Right renal cortex interstitium (tissue), 3 donors: ENCODE measurements at regions not wholly inside any gene's neighbourhood (a gene's known extent, or its start where the extent isn't known, plus 50 kb on each side); places are given as distances from the start of the nearest gene placed in this dataset.

Experiments
- DNase-seq, 3 donors: peaks; one replicate each; pipeline ENCODE4 v3.0.0-alpha.2; 2013; ENCODE audit warnings: low read depth in 3 of 3, low spot score in 2 of 3

DNA sequence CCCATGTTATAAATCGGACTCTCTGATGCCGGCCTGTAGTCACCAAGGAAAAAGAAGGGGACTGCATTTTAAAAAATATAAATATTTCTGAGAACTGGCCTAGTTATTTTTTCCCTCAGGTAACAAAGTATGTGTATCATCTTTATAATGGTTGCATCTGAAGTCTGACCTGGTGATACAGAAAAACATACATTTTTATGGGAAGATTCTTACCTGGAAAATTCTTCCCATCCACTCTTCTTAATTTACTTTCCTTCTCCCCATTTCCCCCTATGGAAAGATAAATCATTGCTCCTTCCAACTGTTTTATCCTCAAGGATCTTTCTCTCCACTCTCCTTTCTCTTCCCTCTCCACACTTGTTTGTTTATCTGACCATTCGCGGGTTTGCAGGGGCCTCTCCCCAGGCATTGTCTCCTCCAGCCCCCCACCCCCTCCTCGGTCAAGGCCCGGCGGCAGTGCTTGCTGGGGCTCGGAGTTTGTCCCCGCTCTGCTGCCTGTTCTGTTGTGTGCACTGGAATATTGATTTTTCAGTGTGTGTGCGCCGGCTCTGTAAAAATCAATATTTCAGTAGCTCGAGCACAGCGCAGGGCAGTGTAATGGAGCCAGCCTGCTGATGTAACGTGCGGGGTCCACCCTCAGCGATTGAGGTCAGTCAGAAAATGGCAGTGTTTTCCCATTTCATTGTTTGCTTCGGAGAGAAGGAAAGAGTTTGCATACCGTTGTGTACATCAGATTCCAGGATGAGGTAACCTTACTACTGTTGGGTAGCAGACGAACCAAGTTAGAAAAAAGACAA is 199.5 kb upstream of the NFE2L3 start:
- no peak for DNase-seq

DNA sequence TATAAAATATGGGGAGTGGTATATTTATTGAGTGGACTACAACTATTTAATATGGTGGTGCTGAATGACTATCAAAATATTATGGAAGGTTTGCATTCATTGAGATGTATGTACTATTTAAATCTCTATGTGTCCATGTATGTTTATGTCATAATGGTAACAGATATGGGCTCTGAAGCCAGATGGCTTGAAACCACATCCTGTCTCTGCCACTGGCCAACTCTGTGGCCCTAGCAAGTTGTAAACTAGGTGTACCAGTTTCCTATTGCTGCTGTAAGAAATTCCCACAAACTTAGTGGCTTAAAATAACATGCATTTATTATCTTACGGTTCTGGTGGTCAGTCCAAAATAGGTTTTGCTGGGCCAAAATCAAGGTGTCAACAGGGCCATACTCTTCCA is 198.1 kb upstream of the NFE2L3 start:
- DNase-seq = no peak

DNA sequence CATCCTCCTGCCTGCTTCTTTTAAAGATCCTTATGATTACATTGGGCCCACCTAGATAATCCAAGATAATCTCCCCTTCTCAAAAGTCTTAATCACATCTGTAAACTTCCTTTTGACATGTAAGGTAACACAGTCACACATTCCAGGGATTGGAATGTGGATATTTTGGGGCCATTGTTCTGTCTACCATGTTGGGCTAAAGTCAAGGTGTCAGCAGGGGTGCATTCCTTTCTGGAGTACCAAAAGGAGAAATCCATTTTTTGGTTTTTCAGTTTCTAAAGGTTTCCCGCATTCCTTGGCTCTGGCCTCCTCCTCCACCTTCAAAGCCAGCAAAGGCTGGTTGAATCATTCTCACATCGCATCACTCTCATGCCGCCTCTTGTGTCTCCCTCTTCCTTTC is 197.6 kb upstream of the NFE2L3 start:
- DNase-seq = no peak

DNA sequence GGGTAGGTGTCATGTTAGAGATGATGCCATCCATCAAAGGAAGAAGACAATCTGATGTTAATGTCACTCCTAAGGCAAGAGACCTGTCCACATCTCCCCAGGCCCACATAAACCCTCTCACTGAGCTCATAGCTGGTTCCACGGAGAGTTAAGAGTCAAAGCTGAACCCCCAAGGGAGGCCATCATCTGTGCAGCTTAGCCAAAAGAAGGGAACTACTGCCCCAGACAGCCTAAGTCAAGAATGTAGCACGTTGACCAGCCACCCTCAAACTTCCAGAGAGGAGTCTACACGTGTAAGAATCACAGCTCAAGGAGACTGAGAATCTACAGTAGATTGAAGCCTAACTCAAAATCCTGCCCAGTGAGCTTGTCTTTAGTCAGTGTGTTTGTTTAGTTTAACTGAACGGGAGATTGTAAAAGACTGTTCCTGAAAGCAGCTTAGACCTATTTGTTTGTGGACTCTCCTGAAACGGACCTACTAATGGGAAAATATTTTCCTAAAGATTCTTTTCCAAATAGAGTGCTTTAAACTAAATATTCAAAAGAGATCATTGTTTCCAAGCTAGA is 192.7 kb upstream of the NFE2L3 start:
- DNase-seq = no peak

DNA sequence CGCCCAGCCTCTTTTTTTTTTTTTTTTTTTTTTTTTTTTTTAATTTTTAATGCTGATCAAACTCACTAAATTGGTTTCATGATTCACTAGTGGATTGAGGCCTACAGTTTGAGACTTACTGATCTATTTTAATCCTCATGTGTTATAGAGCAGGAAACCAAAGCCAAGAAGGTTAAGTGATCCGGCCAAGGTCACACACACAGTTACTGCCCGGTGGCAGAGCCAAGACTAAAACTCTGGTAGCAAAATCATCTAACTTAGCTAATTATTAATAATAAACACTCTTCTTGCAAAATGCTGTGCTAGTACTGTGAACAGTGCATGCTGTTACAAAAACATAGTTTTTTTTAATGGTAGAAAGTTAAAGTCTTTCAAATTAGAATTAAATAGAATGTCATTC is 188.3 kb upstream of the NFE2L3 start:
- DNase-seq = no peak

DNA sequence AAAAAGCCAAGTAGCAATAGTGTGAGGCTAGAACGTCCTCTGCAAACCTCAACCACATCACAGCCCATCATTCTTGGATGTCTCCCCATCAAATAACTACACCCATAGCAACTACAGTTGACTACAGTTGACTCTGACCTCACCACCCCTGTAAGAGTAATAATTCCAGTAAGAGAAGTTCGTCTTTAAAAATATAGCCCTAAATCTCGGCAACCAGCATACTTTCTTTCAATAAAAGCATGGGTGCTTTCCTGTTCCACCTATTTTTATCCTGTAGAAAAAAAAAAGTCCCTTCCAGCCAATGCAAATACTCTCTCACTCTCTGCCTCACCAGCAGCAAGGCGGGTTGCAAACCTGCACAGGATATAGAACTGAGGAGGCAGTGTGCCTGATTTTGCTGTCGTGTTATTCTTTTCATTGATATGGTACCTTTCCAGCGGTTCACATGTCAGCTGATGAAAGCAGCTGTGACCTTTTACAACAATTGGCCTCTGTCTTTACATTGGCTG is 187.5 kb upstream of the NFE2L3 start:
- no peak for DNase-seq

DNA sequence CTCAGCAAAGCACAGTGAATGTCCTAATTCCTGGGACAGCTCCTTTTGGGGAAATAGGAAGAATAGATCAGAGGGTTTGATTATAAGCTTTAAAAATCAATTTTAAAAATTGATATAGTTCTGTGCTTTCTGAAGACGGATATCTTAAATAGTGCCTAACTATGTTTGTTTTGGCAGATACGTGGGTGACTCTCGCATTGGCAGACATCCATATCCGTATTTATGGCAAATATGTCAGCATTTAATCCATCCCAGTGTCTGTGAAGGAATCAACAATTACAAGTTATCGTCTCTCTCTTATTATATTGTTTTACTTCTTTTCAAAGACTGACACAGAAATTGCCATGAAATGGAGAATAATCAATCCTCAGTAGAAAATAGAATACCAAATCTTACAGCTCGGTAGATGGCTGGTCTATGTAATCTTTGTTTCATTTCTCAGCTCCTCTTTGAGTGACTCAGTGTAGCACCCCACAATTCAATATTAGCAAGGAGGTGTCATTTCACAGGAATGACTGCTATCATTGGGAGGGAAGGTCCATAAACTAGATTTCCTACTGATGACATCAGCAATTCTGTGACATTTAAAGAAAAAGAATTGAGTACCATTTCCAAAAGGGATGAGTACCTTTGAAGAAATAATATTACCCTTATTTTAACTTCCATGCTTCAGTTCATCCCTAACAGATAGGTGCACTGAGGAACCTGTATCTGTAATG is 186.4 kb upstream of the NFE2L3 start:
- no peak for DNase-seq

DNA sequence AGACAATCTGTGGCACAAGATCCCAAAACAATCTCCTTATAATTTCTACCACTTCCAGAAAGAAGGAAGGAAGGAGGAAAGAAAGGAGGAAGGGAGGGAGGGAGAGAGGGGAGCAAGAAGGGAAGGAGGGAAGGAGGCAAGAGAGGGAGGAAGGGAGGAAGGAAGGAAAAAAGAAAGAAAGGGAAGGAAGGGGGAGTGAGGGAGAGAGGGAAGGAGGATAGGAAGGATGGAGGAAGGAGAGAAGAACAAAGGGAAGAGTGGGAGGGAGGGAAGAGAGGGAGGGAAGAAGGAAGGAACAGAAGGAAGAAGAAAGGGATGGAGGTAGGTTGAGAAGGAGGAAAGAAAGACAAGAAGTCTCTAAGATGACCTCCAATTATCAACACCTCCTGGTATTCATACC is 185.5 kb upstream of the NFE2L3 start:
- no peak for DNase-seq

DNA sequence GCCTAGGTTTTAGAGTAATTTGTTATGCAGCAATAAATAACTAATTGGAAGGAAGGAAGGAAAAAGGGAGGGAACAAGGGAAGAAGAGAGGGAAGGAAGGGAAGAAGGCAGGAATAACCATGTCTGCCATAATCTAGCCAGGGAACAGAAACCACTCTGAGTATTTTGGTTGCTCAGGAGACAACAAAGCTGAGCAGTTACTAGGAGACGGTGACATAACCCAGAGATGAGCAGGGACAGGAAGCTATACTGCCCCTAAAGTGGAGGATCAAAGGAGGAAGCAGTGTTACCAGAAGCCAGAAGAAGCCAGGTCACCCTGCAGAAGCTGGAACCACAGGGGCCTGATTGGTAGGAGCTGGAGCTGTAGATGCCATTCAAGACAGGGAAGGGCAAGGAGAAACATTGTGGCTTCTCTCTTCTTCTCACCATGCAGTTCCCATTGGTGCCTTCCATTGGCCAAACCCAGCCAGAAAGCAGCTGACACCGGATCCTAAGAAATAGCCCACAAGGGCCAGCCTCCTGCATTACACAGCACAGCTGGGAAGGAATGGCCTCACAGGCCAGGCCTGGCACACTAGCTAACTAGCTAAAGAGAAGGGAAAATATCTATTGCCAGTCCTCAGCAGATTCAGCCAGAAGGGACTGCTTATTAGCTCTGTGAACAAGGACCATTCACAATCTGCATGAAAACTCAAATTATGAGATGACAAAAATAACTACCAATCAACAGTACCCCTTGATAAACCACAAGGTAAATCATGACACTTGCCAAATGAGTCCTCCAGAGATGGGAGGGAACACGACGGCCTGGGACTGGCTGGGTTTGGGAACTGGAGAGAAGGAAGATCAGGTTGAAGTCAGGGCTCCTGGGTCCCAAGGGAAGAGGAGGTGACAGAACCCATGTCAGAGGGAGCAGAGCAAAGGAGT is 184.5 kb upstream of the NFE2L3 start:
- DNase-seq = no peak

DNA sequence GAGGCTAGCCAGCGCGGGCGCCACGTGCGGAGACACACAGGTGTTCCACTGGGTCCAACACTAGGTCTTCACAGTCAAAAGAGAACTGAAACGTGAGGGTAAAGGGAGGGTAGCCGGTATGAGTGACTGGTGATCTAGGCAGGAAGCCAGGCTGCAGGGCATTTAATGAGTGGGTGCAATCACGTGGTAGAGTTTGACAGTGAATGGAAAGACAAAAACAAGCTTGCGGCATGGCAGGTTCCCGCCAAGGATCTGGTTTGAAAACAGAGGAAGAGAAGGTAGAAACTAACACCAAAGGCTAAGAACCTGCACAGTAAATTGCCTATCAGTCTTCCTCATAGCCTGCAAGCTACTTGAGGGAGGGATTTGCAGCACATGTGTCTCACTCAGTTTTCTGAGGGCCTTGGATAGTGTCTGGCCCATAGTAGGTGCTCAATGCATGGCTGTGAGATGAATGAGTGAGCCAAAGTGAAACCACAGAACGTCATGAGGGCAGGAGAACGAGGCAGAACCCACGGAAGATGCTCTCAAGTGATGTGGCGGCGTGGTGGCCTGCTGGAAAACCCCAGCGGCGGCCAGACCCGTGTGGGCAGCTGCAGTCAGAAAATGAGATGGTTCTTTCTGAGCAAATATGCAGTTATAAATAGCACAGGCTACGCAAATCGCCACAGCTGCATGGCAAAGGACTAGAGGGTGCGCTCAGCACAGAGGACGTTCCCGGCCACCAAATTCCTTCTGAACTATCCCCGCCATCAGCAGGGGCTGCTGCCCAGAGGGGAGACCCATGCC is 183.6 kb upstream of the NFE2L3 start:
- DNase-seq = no peak

DNA sequence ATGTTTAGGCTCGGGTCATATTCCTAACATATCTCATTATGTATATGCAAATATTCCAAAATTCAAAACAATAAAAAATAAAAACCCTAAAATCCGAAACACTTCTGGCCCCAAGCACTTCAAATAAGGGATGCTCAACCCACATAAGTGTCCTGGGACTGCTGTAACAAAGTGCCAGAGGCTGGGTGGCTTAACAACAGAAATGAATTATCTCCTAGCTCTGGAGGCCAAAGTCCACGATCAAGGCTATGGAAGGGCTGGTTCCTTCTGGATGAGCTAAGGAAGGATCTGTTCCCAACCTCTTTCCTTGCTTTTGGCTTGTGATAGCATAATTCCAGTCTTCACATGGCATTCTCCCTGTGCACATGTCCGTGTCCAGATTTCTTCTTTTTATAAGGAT is 181.6 kb upstream of the NFE2L3 start:
- no peak for DNase-seq

DNA sequence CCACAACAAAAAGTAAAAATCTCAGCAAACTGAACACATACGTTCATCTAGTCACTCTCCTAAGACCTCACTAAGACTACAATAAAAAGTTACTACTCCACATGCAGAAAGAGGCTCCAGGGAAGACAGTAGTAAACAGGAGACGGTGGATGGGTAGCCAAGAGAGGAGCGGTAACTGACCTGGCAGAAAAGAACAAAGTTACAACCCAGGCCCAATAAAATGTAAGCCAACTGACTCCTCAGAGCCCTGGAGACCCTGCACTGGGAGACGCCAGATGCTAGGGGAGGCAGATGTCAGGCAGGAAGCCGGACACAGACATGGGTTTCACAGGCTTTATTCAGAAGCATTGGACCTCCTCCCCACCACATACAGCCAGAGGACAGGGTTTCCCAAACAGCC is 181.1 kb upstream of the NFE2L3 start:
- DNase-seq = no peak

DNA sequence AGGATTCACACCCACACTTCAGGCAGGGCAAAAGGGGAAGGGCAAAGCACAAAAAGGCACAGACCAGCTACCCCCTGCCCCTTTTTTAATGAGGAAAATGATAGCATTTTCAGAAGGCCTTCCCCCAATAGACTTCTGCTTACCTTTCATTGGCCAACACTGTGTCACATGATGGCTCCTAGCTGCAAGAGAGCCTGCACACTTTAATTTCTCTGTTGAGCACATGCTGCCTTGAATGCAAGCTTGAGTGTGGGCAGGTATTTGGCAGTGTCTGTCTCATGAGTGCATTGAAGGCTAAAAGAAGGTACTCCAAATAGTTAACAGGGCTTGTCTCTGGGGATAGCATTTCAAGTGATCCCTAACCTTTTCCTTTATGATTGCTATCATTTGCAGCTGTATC is 175.4 kb upstream of the NFE2L3 start:
- DNase-seq = no peak

DNA sequence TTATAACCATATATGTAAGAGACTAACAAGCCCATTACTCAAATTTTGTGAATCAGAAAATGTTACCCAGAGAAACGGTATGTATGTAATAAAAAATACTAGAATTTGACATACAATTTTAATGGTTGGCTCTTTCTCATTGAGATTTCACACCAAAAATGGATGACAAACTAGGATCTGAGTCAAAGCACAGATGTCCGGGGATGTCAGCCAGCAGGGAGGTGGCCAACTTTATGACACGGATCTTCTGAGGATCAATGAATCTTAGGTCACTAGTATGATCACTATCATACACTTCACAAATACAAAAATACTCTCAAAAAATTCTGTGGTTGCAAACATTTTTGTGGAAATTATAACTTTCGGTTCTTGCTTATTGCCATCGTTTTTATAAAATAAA is 173.5 kb upstream of the NFE2L3 start:
- DNase-seq = no peak

DNA sequence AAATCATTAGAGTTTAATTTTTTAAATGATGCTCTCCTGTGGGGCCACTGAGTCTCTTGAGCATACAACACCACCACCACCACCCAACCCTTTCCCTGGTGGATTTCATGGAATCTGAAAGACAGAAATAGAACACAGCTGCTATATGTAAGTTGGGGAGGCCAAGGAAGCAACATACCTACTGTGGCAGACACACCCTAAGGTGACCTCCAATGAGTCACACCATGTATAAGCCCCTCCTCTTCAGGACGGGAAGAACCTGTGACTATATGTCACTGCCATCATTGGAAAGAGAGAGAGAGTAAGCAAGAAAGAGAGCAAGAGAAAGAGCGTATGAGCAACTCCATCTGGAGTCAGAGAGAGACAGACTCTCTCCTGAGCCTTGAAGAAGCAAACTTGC is 172.4 kb upstream of the NFE2L3 start:
- no peak for DNase-seq

DNA sequence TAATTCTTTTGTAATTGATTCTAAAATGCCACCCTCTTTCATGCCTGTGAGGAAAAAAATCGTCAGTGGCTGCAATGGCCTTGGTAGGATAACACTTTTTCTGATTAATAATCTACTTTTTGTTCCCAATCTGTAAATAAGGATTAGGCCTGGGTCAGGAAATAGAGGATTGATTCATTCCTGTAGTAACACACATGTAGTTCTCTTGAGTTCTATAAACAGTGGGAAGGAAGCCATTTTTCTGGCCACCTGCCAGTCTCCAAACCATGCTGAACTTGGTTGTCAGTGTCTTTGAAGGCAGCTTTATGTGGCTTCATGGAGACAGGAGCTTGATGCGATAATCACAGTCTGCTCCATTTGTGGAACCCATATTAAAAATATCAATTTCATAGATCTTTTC is 169.3 kb upstream of the NFE2L3 start:
- DNase-seq = no peak

DNA sequence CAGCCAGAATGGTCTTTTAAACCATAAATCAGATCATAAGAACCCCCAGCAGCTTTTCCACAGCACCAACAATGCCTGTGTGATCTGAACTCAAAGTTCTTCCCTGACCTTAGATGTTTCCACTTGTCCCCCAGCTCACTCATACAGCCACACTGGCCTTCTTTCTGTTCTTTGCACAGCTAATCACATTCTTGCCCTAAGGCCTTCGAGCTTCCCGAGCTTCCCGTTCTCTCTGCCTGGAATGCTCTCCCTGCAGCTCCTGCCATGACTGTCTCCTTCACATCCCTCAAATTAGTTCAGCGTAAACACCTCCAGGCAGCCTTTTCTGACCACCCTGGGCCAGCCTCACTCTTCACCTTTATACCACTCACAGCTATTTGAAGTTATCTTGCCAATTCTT is 166.8 kb upstream of the NFE2L3 start:
- DNase-seq = no peak

DNA sequence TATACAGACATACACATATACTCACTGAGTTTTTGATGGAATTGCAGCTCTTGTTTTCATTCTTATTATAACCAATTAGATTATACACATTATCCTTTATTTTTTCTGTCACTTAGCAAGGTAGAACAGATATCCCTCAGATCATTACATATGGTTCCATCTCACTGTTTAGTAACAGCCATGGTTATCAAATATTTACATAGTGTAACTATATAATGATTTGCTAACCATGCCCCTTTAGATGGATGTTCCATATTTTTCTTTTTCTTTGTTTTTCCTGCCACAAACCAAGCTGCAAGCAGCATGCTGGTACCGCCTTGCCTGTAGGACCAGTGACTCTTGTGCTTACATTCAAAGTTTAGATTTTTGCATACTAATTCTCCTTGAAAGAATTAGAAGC is 163.4 kb upstream of the NFE2L3 start:
- DNase-seq = no peak

DNA sequence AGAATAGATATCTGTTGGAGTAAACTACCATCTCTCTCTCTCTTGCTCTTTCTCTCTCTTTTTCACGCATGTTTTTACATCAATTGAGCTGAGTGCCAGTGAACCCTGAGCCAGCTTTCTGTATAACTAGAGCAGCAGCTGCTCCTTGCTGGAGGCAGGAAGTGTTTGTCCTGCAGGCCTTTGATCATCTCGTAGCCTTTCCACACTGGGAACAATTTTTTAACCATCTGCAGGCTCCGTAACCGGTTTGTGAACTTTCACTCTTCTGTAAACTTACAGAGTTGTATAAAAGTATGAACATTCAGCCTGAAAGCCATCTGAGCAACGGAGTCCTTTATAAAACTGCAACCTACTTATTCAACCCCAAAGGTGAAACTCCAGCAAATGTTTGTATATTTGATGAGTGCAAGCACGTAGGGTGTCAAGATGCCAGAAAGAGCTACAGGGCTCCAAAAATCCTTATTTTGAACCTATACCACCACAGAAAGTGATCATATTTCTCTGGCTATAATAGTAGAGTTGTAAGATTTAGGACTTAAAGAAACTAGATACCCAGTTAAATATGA is 162.8 kb upstream of the NFE2L3 start:
- DNase-seq = peak in 1 of 3 donors; percentile 10
